ENCODE measurements at regions not wholly inside any gene's neighbourhood (a gene's known extent, or its start where the extent isn't known, plus 50 kb on each side); places are given as distances from the start of the nearest gene placed in this dataset.

- FAIRE-seq (no peak), DNase-seq (ENCODE audit: low read depth, low spot score) (no peak)
- Histone ChIP-seq H3K9ac (replicated peaks; ENCODE audit: extremely low read depth, insufficient read depth, low read length) (no peak overlapping the region), H4K20me1 (replicated peaks; ENCODE audit: control insufficient read depth, extremely low read depth, insufficient read depth, low read length) (no peaks in the 10 kb centered on the region), H3K27ac (ENCODE audit: insufficient read depth, low read depth, low read length) (no peak overlapping the region), H3K4me2 (ENCODE audit: insufficient read depth, low read length) (no peak overlapping the region), H2AFZ (ENCODE audit: low read depth, low read length) (no peak overlapping the region), H3K4me3 (replicated peaks in 1 of 3; ENCODE audit: insufficient read depth in 1 of 3, low read depth in 1 of 3, low read length in 3 of 3) (no peak overlapping the region), H3K36me3 (ENCODE audit: control insufficient read depth in 2 of 2, extremely low read depth in 1 of 2, insufficient read depth in 2 of 2, low read length in 2 of 2) (no peaks in the 10 kb centered on the region), H3K79me2 (ENCODE audit: control insufficient read depth, insufficient read depth, low read length) (no peaks in the 10 kb centered on the region), H3K9me1 (replicated peaks; ENCODE audit: control insufficient read depth, extremely low read depth, insufficient read depth, low read length) (no peaks in the 10 kb centered on the region), H3K27me3 (ENCODE audit: control insufficient read depth in 2 of 2, insufficient read depth in 2 of 2, low read length in 2 of 2) (no peaks in the 10 kb centered on the region), H3K9me3 (replicated peaks; ENCODE audit: control insufficient read depth, insufficient read depth, low read length) (no peaks in the 10 kb centered on the region), H3K4me1 (ENCODE audit: control insufficient read depth, extremely low read depth, insufficient read depth, low read length) (no peaks in the 10 kb centered on the region)
- TF ChIP-seq CTCF (IDR thresholded peaks at IDR 0.05; ENCODE audit: extremely low read depth in 1 of 2, insufficient read depth in 1 of 2, low read depth in 1 of 2, low read length in 2 of 2): no peak
- no peak for TF ChIP-seq MAX (IDR thresholded peaks at IDR 0.05; ENCODE audit: insufficient read depth, insufficient read length)
- TF ChIP-seq EZH2 (IDR thresholded peaks at IDR 0.05; ENCODE audit: borderline replicate concordance, low read depth, low read length, severe bottlenecking): no peak
- no peak for TF ChIP-seq POLR2A (IDR thresholded peaks at IDR 0.05; ENCODE audit: low read depth, low read length)
- no peak for TF ChIP-seq GATA2 (IDR thresholded peaks at IDR 0.05; ENCODE audit: insufficient read depth, insufficient read length, low read depth, low read length)
- TF ChIP-seq FOS (IDR thresholded peaks at IDR 0.05; ENCODE audit: borderline replicate concordance, insufficient read depth, low read length): no peak
- no peak for TF ChIP-seq JUN (IDR thresholded peaks at IDR 0.05; ENCODE audit: borderline replicate concordance, insufficient read depth, insufficient read length, low read depth)
- TF ChIP-seq POLR2AphosphoS5 (IDR thresholded peaks at IDR 0.05; ENCODE audit: insufficient read depth, low read depth, low read length): no peak
- no peak for TF ChIP-seq MYC (IDR thresholded peaks at IDR 0.05; ENCODE audit: low read depth, low read length)
- CTCF ChIA-PET: no interaction called here
- intact Hi-C loops (cut with micrococcal nuclease) (no loop called here), dilution Hi-C loops (cut with MboI; ENCODE audit: extremely low pct_ligation_motif_present, low sequenced_read_pairs) (no loop called here)
- no TSS peak for BruUV-seq (replicated peaks)
- POLR2A ChIA-PET: no interaction called here
Measured at GRCh38 chr6:94289131-94289530, 869.8 kb upstream of the EPHA7 start.
